ENCODE measurements at regions not wholly inside any gene's neighbourhood (a gene's known extent, or its start where the extent isn't known, plus 50 kb on each side); places are given as distances from the start of the nearest gene placed in this dataset.

DNA sequence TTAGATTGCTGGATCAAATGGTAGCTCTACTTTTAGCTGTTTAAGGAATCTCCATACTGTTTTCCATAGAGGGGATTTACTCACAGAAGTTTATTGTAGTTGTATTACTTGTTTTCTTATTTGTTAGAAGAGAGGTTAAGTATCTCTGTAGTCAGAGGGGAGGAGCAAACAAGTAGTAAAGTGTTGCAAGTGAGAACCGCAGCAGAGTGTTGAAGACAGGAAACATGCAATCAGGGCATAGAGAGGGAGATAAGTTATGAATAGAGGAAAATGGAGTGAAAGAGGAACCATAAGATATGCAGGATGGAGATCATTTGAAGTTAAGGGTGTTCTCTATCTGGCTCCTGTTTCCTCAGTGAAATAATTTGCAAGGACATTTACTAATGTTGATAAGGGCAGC is 331.4 kb upstream of the TMEM229A start:
- DNase-seq (ENCODE audit: low read depth in 3 of 3, low spot score in 2 of 3): no peak

GRCh38 chr7:124354201-124354600 is 321.3 kb upstream of the TMEM229A start:
- no peak for DNase-seq (ENCODE audit: low read depth in 3 of 3, low spot score in 2 of 3)

- DNase-seq (ENCODE audit: low read depth in 3 of 3, low spot score in 2 of 3): no peak
Measured at GRCh38 chr7:124351950-124352349, 319.1 kb upstream of the TMEM229A start.

GRCh38 chr7:124349443-124349842 is 316.6 kb upstream of the TMEM229A start:
- no peak for DNase-seq (ENCODE audit: low read depth in 3 of 3, low spot score in 2 of 3)

DNA sequence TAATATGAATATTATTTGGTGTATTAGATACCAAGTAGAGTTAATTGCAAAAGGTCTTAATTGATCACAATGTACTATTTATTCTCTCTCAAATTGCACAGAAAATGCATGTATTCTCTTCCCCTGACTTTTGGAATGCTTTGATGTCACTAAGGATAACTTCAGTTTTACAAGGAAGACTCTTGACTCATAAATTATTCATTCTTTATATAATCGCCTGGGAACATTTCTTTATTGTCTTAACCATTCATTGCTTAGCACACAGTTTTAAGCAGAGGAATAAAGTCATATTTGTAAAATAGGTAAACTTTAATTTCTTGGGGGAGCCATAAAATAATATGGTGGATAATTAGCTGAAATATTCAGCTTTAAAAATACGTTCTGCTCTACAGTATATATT is 306.0 kb upstream of the TMEM229A start:
- DNase-seq (ENCODE audit: low read depth in 3 of 3, low spot score in 2 of 3): no peak

GRCh38 chr7:124330731-124331407 is 298.0 kb upstream of the TMEM229A start:
- DNase-seq (ENCODE audit: low read depth in 3 of 3, low spot score in 2 of 3): no peak

DNA sequence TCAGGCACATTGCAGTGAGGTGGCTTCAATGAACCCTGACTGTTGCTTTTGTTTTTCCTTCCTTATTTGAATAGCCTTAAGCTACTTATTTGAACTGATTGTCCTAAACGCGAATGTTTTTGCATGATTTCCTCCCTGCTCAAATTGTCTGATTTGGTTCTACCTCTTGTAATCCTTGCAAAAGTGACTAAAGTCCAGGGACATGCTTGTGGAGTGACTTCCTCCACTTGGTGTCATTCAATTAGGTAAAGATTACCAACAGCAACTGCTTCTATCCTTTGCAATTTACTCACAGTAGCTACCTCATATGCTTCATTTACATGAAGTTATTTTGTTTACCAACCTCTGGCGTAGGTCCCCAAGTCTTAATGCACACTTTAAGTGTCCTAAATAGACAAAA is 295.9 kb upstream of the TMEM229A start:
- DNase-seq (ENCODE audit: low read depth in 3 of 3, low spot score in 2 of 3): no peak

DNA sequence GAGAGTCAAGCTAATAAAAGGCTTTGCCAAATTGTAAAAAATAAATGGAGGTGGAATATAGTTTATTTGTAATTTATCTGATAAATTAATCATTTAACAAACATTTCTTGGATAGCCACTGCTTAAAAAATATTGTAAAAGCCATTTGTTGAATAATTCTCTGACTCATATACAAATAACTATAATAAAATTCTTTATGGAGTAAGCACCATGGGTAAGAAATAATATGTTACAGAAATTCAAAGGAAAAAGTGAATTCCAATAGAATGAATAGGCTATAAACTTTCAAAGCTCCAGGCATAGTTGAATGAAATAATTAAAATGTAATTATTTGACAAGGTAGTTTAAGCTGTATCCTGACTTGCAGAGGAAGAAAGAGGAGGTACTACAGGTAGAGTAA is 291.4 kb upstream of the TMEM229A start:
- DNase-seq (ENCODE audit: low read depth in 3 of 3, low spot score in 2 of 3): no peak

DNA sequence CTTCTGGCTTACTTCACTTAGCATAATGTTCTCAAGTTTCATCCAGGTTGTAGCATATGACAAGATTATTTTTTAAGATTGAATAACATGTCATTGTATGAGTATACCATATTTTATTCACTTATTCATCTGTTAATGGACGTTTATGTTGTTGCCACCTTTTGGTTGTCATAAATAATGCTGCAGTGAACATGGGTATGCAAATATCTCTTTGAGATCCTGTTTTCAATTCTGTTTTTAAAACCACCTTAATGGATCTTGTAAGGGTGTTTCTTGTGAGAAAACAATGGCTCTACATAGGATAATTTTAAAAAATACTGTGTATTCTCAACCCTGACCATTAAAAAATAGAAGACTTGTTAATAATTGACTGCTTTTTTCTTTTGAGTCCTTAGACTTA is 290.7 kb upstream of the TMEM229A start:
- no peak for DNase-seq (ENCODE audit: low read depth in 3 of 3, low spot score in 2 of 3)

DNA sequence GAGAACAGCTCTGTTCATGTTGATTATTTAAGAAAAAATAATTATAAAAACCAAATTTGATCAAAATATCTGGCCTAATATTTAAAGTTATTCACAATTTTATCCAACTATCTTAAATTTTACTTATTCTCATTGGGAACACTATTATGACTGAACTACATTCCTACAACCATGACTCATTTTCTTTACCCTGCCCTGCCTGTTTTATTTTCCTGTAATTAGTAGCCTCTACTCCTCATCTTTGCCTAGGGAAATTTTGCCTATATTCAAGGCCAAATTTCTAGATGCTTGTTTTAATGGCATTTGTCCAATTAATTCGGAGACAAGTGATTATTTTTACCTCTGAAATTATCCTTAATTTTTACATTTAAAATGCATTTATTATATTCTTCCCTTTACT is 289.7 kb upstream of the TMEM229A start:
- DNase-seq (ENCODE audit: low read depth in 3 of 3, low spot score in 2 of 3): no peak

DNA sequence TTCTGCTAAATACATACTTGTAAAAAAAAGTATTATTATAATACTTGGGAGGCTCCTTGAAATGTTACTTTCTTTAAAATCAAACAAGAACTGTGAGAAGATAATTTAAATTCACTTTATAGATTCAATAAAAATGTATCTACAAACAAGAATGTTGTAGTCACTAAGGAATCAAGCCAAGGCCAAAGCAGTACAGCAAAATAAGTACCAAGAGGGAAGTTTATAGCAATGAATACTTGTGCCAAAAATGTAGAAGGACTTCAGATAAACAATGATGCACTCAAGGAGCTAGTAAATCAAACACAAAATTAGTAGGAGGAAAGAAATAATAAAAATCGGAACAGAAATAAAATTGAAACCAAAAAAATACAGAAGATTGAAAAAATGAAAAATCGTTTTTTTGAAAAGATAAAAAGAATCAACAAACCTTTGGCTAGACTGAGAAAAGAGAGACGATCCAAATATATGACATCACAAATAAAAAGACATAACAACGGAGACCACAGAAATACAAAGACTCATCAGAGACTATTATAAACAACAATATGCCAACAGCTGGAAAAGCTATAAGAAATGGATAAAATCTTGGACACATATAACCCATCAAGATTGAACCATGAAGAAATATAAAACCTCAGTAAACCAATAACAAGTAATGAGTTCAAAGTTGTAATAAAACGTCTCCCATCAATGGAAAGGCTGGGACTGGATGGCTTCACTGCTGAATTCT is 286.0 kb upstream of the TMEM229A start:
- no peak for DNase-seq (ENCODE audit: low read depth in 3 of 3, low spot score in 2 of 3)

DNA sequence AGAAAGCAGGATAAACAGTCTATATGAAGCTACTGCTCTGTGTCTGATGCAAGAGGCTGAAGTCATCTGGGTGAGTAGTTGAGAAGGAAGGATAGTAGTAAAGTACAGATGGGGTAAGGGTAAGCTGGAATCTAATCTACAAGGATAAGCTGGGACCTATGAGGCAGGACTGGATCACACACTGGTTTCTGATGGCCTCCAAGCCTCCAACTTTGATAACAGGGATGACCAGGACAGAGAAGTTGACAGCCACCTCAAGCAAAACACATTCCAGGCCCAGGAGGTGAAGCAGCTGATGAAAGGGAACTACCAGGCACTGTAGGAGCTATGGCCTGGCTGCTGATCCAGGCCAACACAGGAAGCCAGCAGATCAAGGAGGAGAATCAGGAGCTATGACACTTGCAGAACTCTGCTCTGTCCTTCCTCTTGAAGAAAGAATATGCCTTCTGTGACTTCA is 278.1 kb upstream of the TMEM229A start:
- DNase-seq (ENCODE audit: low read depth in 3 of 3, low spot score in 2 of 3): no peak

DNA sequence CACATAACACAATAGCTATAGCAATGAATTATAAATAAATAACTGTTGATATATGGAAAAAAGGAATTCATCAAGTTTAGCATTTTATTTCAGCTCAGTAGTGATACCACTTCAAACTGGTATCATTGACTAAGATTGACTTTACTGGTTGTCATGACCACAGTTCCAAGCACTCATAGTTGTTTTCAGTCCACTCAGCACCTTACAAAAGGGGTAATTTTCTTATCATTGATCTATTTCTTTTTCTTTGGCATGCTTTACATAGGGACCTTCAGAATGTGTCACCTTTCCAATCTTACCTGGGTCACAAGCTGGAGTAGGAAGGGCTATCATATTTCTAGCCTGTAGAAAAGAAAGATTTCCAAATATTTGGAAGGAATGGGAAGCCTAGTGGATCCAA is 275.5 kb upstream of the TMEM229A start:
- DNase-seq (ENCODE audit: low read depth in 3 of 3, low spot score in 2 of 3): no peak

- DNase-seq (ENCODE audit: low read depth in 3 of 3, low spot score in 2 of 3): no peak
Measured at GRCh38 chr7:124295289-124295688, 262.4 kb upstream of the TMEM229A start.

- DNase-seq (ENCODE audit: low read depth in 3 of 3, low spot score in 2 of 3): no peak
Measured at GRCh38 chr7:124284937-124285336, 252.1 kb upstream of the TMEM229A start.

- DNase-seq (ENCODE audit: low read depth in 3 of 3, low spot score in 2 of 3): no peak
Measured at GRCh38 chr7:124276005-124276622, 243.2 kb upstream of the TMEM229A start.

- no peak for DNase-seq (ENCODE audit: low read depth in 3 of 3, low spot score in 2 of 3)
Measured at GRCh38 chr7:124275411-124275810, 242.5 kb upstream of the TMEM229A start.

- DNase-seq (ENCODE audit: low read depth in 3 of 3, low spot score in 2 of 3): no peak
Measured at GRCh38 chr7:124269774-124270173, 236.9 kb upstream of the TMEM229A start.

DNA sequence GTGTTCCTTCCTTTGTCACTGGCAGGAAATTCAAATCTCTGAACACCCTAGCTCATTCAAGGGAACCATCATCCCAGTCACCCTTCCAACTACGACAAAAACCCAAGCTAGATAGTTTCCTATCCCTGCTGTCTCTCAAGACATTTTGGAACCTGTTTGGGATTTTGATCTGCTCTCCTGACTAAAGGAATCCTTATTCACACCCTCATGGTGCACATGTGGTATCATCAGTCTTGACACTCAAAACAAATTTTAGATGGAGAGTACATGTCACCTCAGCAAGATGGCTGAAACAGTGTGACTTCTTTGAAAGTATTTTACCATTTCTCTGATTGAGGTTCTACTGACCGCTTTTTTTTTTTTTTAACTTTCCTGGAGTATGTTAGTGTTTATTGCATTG is 234.3 kb upstream of the TMEM229A start:
- DNase-seq (ENCODE audit: low read depth in 3 of 3, low spot score in 2 of 3): no peak

DNA sequence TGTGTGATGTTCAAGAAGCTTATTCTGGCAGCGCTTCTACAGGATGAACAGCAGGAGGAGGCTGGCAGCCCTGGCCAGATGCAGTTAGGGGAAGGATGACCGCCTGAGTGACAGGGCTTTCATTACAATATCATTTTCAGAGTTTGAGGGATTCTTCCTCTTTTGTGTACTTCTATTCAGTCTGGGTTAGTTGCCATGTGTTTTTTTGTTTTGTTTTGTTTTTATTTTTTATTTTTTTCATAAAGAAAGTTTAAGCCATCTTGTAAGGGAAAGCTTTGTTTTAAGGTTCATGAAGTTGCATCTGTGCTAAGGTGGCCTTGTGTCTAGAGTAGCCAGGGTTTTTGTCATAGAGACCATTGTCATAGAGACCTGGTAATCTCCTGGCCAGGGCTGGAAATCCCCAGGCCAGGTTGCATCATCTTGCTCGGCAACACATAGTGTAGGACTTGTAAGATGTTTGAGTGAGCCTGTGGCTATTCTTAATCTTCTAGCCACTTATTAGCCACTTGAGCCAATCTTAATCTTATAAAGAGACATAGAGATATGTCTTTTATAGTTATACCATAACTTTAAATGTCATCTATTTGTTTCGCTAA is 230.5 kb upstream of the TMEM229A start:
- DNase-seq (ENCODE audit: low read depth in 3 of 3, low spot score in 2 of 3): no peak

- no peak for DNase-seq (ENCODE audit: low read depth in 3 of 3, low spot score in 2 of 3)
Measured at GRCh38 chr7:124261710-124262109, 228.8 kb upstream of the TMEM229A start.

Measured in right renal cortex interstitium (tissue), 3 donors.